ENCODE measurements at regions not wholly inside any gene's neighbourhood (a gene's known extent, or its start where the extent isn't known, plus 50 kb on each side); places are given as distances from the start of the nearest gene placed in this dataset.

GRCh38 chr12:124394462-124395128 lies 99.7 kb downstream of the RFLNA start:
- no peaks in the 10 kb centered on the region for H3K27me3 ChIP-seq (ENCODE audit: insufficient read depth, insufficient read length)
- H3K4me3 ChIP-seq (ENCODE audit: insufficient read length, low read depth): no peak overlapping the region
- H3K9ac ChIP-seq (ENCODE audit: insufficient read length, low read depth): no peak overlapping the region
- peaks cover 42% of the 10 kb centered on the region for H3K4me1 ChIP-seq (ENCODE audit: insufficient read depth, insufficient read length)
- TF ChIP-seq ZNF274 (IDR thresholded peaks at IDR 0.05; ENCODE audit: low read depth, low read length) (no peak), YY1 (IDR thresholded peaks at IDR 0.05; ENCODE audit: insufficient read depth, insufficient read length) (no peak), SUZ12 (IDR thresholded peaks at IDR 0.05; ENCODE audit: extremely low read depth, insufficient read depth, insufficient read length) (no peak)
- peaks cover 71% of the 10 kb centered on the region for H3K36me3 ChIP-seq (ENCODE audit: insufficient read depth, insufficient read length, low read length)
- no peak for DNase-seq (ENCODE audit: low read depth, low spot score)
- H3K9me3 ChIP-seq (ENCODE audit: insufficient read depth, low read length): no peaks in the 10 kb centered on the region

DNA sequence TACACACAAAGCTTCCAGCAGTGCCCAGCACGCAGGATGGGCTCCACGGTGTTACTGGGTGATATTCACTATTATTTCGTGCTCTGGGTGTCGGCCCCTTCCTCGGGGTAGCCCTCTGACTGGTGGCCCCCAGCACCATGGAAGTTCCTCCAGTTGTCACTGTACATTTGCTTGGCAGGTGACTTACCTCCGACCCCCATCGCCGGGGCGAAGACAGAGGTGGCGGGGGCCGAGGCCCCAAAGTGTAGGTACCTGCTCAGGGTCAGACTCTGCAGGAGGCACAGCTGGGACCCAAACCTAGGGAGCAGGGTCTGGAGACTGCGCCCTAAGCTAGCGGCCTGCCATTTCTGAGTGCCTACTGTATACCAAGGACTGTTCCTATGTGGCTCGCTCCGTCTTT lies 98.9 kb downstream of the RFLNA start:
- Histone ChIP-seq H3K4me3 (ENCODE audit: insufficient read length, low read depth) (no peak overlapping the region), H3K36me3 (ENCODE audit: insufficient read depth, insufficient read length, low read length) (peaks cover 64% of the 10 kb centered on the region), H3K9me3 (ENCODE audit: insufficient read depth, low read length) (no peaks in the 10 kb centered on the region), H3K9ac (ENCODE audit: insufficient read length, low read depth) (peak overlapping the region; percentile 68), H3K27me3 (ENCODE audit: insufficient read depth, insufficient read length) (no peaks in the 10 kb centered on the region), H3K4me1 (ENCODE audit: insufficient read depth, insufficient read length) (peaks cover 40% of the 10 kb centered on the region)
- TF ChIP-seq YY1 (IDR thresholded peaks at IDR 0.05; ENCODE audit: insufficient read depth, insufficient read length): no peak
- no peak for TF ChIP-seq SUZ12 (IDR thresholded peaks at IDR 0.05; ENCODE audit: extremely low read depth, insufficient read depth, insufficient read length)
- TF ChIP-seq ZNF274 (IDR thresholded peaks at IDR 0.05; ENCODE audit: low read depth, low read length): no peak
- no peak for DNase-seq (ENCODE audit: low read depth, low spot score)

DNA sequence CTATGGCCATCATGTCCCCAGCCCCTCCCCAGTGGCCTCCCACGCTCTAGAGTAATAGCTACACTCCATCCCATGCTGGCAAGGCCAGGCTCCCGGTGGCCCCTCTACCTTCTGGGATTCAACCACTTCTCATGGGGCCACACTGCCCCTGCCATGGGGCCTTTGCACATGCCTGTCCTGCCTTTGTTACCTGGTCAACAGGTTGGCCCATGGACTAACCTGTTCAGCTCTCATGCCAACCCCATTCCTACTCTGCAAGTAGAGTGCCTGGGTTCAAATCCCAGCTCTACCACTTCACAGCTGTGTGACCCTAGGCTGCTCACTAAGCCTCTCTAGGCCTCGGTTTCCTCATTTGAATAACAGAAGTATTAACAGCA lies 98.5 kb downstream of the RFLNA start:
- Histone ChIP-seq H3K27me3 (ENCODE audit: insufficient read depth, insufficient read length) (no peaks in the 10 kb centered on the region), H3K9ac (ENCODE audit: insufficient read length, low read depth) (peak overlapping the region; percentile 68), H3K4me3 (ENCODE audit: insufficient read length, low read depth) (no peak overlapping the region), H3K4me1 (ENCODE audit: insufficient read depth, insufficient read length) (peaks cover 37% of the 10 kb centered on the region), H3K9me3 (ENCODE audit: insufficient read depth, low read length) (no peaks in the 10 kb centered on the region), H3K36me3 (ENCODE audit: insufficient read depth, insufficient read length, low read length) (peaks cover 61% of the 10 kb centered on the region)
- DNase-seq (ENCODE audit: low read depth, low spot score): no peak
- TF ChIP-seq ZNF274 (IDR thresholded peaks at IDR 0.05; ENCODE audit: low read depth, low read length) (no peak), YY1 (IDR thresholded peaks at IDR 0.05; ENCODE audit: insufficient read depth, insufficient read length) (no peak), SUZ12 (IDR thresholded peaks at IDR 0.05; ENCODE audit: extremely low read depth, insufficient read depth, insufficient read length) (no peak)

- H3K4me1 ChIP-seq (ENCODE audit: insufficient read depth, insufficient read length): peaks cover 42% of the 10 kb centered on the region
- peak overlapping the region; percentile 68 for H3K9ac ChIP-seq (ENCODE audit: insufficient read length, low read depth)
- H3K9me3 ChIP-seq (ENCODE audit: insufficient read depth, low read length): no peaks in the 10 kb centered on the region
- DNase-seq (ENCODE audit: low read depth, low spot score): no peak
- no peaks in the 10 kb centered on the region for H3K27me3 ChIP-seq (ENCODE audit: insufficient read depth, insufficient read length)
- no peak for TF ChIP-seq YY1 (IDR thresholded peaks at IDR 0.05; ENCODE audit: insufficient read depth, insufficient read length)
- TF ChIP-seq ZNF274 (IDR thresholded peaks at IDR 0.05; ENCODE audit: low read depth, low read length): no peak
- TF ChIP-seq SUZ12 (IDR thresholded peaks at IDR 0.05; ENCODE audit: extremely low read depth, insufficient read depth, insufficient read length): no peak
- H3K36me3 ChIP-seq (ENCODE audit: insufficient read depth, insufficient read length, low read length): peaks cover 59% of the 10 kb centered on the region
- no peak overlapping the region for H3K4me3 ChIP-seq (ENCODE audit: insufficient read length, low read depth)
Observed at GRCh38 chr12:124392667-124393413, 97.9 kb downstream of the RFLNA start.

DNA sequence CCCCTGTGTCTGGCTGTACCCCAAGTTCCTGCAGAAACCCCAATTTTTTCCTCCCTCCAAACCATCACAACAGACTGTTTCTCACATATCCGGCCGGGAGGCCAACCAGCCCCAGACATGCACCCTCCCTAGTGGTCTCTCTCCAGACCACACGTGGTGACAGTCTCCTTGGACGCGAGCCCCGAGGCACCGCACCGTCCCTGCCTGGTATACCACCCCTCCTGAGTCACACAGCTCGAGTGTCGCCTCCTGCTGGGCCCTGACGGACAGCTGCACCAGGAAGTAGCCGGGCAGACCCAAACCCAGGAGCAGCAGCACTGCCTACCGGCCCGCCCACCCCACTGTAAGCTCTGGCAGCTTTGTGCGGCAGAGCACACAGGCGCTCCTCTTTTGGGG lies 97.4 kb downstream of the RFLNA start:
- H3K27me3 ChIP-seq (ENCODE audit: insufficient read depth, insufficient read length): no peaks in the 10 kb centered on the region
- TF ChIP-seq ZNF274 (IDR thresholded peaks at IDR 0.05; ENCODE audit: low read depth, low read length) (no peak), SUZ12 (IDR thresholded peaks at IDR 0.05; ENCODE audit: extremely low read depth, insufficient read depth, insufficient read length) (no peak), YY1 (IDR thresholded peaks at IDR 0.05; ENCODE audit: insufficient read depth, insufficient read length) (no peak)
- peaks cover 55% of the 10 kb centered on the region for H3K36me3 ChIP-seq (ENCODE audit: insufficient read depth, insufficient read length, low read length)
- H3K9ac ChIP-seq (ENCODE audit: insufficient read length, low read depth): peak overlapping the region; percentile 68
- peaks cover 43% of the 10 kb centered on the region for H3K4me1 ChIP-seq (ENCODE audit: insufficient read depth, insufficient read length)
- peak; percentile 42 for DNase-seq (ENCODE audit: low read depth, low spot score)
- no peak overlapping the region for H3K4me3 ChIP-seq (ENCODE audit: insufficient read length, low read depth)
- H3K9me3 ChIP-seq (ENCODE audit: insufficient read depth, low read length): no peaks in the 10 kb centered on the region

DNA sequence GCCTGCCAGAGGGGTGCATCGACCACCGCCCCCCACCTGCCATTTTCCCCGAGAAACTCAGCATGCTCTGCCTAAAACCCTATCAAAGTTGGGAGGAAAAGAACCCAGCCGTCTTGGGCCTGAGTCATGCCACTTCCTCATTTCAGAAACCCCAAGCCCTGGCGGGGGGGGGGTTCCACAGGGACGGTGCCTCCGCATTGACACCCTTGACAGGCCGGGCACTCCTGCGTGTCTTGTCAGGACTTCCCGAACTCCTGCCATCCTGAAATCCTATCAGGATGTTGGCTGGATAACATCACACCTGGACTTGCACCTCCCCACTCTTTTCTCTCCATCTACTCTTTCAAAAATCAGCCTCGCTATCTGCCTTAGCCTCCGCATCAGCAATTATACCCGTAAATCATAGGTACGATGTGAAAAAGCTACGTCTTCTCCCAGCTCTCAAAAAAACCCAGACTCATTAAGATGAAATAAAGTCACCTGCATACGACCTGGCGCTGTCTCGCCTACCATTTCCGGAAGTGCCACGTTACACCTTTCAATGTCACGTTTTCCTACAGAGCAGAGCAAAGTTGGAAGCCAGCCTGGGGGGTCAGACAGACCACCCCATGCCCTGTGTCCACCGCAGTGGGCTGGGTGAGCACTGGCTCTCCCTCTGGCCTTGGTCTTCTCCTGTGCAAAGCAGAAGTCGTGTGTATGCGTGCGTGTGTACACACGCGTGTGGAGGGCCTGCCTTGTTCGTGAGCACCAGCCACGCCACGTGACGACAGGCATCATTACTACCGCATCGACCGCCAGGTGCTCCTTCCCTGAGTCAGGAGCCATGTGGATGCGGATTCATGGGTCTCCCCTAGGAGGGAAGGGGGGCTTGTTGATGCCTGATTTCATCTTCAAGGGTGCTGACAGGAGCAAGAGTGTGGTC lies 96.7 kb downstream of the RFLNA start:
- DNase-seq (ENCODE audit: low read depth, low spot score): no peak

More for the DNA sequence above, 96.7 kb downstream of the RFLNA start:
- no peaks in the 10 kb centered on the region for H3K9me3 ChIP-seq (ENCODE audit: insufficient read depth, low read length)
- H3K4me3 ChIP-seq (ENCODE audit: insufficient read length, low read depth): no peak overlapping the region
- TF ChIP-seq ZNF274 (IDR thresholded peaks at IDR 0.05; ENCODE audit: low read depth, low read length): no peak
- TF ChIP-seq SUZ12 (IDR thresholded peaks at IDR 0.05; ENCODE audit: extremely low read depth, insufficient read depth, insufficient read length): no peak
- TF ChIP-seq YY1 (IDR thresholded peaks at IDR 0.05; ENCODE audit: insufficient read depth, insufficient read length): no peak
- H3K4me1 ChIP-seq (ENCODE audit: insufficient read depth, insufficient read length): peaks cover 47% of the 10 kb centered on the region
- H3K9ac ChIP-seq (ENCODE audit: insufficient read length, low read depth): no peak overlapping the region
- no peaks in the 10 kb centered on the region for H3K27me3 ChIP-seq (ENCODE audit: insufficient read depth, insufficient read length)
- peaks cover 52% of the 10 kb centered on the region for H3K36me3 ChIP-seq (ENCODE audit: insufficient read depth, insufficient read length, low read length)
